ENCODE measurements at regions not wholly inside any gene's neighbourhood (a gene's known extent, or its start where the extent isn't known, plus 50 kb on each side); places are given as distances from the start of the nearest gene placed in this dataset.

- TF ChIP-seq EZH2phosphoT487 (IDR thresholded peaks at IDR 0.05; ENCODE audit: low read depth, severe bottlenecking, unreplicated experiment) (no peak), EZH2 (IDR thresholded peaks at IDR 0.05; ENCODE audit: borderline replicate concordance) (no peak)
- TF ChIP-seq, protein P1, sequence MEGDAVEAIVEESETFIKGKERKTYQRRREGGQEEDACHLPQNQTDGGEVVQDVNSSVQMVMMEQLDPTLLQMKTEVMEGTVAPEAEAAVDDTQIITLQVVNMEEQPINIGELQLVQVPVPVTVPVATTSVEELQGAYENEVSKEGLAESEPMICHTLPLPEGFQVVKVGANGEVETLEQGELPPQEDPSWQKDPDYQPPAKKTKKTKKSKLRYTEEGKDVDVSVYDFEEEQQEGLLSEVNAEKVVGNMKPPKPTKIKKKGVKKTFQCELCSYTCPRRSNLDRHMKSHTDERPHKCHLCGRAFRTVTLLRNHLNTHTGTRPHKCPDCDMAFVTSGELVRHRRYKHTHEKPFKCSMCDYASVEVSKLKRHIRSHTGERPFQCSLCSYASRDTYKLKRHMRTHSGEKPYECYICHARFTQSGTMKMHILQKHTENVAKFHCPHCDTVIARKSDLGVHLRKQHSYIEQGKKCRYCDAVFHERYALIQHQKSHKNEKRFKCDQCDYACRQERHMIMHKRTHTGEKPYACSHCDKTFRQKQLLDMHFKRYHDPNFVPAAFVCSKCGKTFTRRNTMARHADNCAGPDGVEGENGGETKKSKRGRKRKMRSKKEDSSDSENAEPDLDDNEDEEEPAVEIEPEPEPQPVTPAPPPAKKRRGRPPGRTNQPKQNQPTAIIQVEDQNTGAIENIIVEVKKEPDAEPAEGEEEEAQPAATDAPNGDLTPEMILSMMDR (IDR thresholded peaks at IDR 0.05; ENCODE audit: poor library complexity), result no peak
- Histone ChIP-seq H2AFZ (no peak overlapping the region), H3K27ac (no peak overlapping the region), H3K4me3 (no peak overlapping the region), H3K27me3 (peaks cover 37% of the 10 kb centered on the region), H3K9me3 (ENCODE audit: low read depth) (no peaks in the 10 kb centered on the region), H3K36me3 (replicated peaks; ENCODE audit: insufficient read depth, low read depth) (no peaks in the 10 kb centered on the region), H3K4me1 (ENCODE audit: insufficient read depth) (no peaks in the 10 kb centered on the region), H4K20me1 (ENCODE audit: insufficient read depth, poor library complexity, severe bottlenecking) (no peaks in the 10 kb centered on the region), H3K79me2 (no peaks in the 10 kb centered on the region), H3K4me2 (no peak overlapping the region), H3K9me2 (replicated peaks; ENCODE audit: insufficient read depth) (no peaks in the 10 kb centered on the region)
- 64% methylated on average over 2 of the region's 2 CpGs for WGBS (ENCODE audit: low lambda C conversion rate, missing lambda C conversion rate)
- no peak for DNase-seq (ENCODE audit: low spot score)
These were observed 126.5 kb downstream of the RMI1 start for GRCh38 chr9:84107081-84107480.

DNA sequence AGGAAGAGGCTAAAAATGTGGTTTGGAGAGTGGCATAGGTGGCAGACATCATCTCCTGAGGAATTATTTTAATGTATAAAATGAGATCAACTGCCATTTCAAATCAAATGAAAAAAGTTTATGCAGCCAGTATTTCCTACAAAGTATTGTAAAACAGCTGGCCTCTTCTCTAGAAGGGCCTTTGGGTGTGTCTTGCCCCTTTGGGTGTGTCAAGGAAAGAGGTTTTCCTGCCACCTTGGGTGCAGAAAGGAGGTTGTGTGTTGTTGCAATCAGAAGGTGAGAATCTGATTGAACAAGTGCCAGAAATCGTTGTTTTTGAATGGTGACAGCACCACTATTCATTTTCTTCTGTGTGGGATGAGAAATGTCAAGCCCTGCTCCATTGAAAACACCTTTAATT, 127.4 kb downstream of the RMI1 start:
- Histone ChIP-seq H3K4me1 (ENCODE audit: insufficient read depth) (no peaks in the 10 kb centered on the region), H3K9me3 (ENCODE audit: low read depth) (no peaks in the 10 kb centered on the region), H3K36me3 (replicated peaks; ENCODE audit: insufficient read depth, low read depth) (no peaks in the 10 kb centered on the region), H3K9me2 (replicated peaks; ENCODE audit: insufficient read depth) (no peaks in the 10 kb centered on the region), H4K20me1 (ENCODE audit: insufficient read depth, poor library complexity, severe bottlenecking) (no peaks in the 10 kb centered on the region), H3K4me3 (no peak overlapping the region), H3K4me2 (no peak overlapping the region), H3K79me2 (no peaks in the 10 kb centered on the region), H3K27me3 (peaks cover 28% of the 10 kb centered on the region), H2AFZ (no peak overlapping the region), H3K27ac (no peak overlapping the region)
- WGBS (ENCODE audit: low lambda C conversion rate, missing lambda C conversion rate), result 72% methylated on average over 1 of the region's 1 CpG
- no peak for DNase-seq (ENCODE audit: low spot score)
- TF ChIP-seq, protein P1 (IDR thresholded peaks at IDR 0.05; ENCODE audit: poor library complexity), result no peak
- TF ChIP-seq EZH2phosphoT487 (IDR thresholded peaks at IDR 0.05; ENCODE audit: low read depth, severe bottlenecking, unreplicated experiment) (no peak), EZH2 (IDR thresholded peaks at IDR 0.05; ENCODE audit: borderline replicate concordance) (no peak)

DNA sequence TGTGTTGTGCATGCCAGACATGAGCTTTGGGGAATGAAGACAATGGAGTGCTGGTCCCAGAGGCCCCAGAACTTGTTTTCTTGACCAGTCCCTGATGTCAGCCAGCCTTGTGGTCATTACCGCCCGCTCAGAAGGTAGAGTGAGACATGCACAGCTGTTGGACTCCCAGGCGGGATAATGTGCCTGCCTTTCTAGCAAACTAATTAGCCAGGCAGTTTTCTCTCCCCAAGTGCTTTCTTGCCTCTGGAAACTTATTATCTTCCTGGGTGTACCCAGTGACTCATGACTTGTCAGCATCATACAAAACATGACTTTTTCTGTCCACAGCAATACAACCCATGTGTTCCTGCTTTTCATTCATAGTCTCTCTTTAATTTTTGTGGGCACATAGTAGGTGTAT, 131.1 kb downstream of the RMI1 start:
- TF ChIP-seq EZH2 (IDR thresholded peaks at IDR 0.05; ENCODE audit: borderline replicate concordance) (no peak), EZH2phosphoT487 (IDR thresholded peaks at IDR 0.05; ENCODE audit: low read depth, severe bottlenecking, unreplicated experiment) (no peak)
- TF ChIP-seq, protein P1 (IDR thresholded peaks at IDR 0.05; ENCODE audit: poor library complexity), result no peak
- Histone ChIP-seq H3K9me3 (ENCODE audit: low read depth) (no peaks in the 10 kb centered on the region), H3K79me2 (no peaks in the 10 kb centered on the region), H3K27me3 (peaks cover 10% of the 10 kb centered on the region), H3K4me1 (ENCODE audit: insufficient read depth) (no peaks in the 10 kb centered on the region), H3K4me3 (no peak overlapping the region), H3K9me2 (replicated peaks; ENCODE audit: insufficient read depth) (no peaks in the 10 kb centered on the region), H3K4me2 (no peak overlapping the region), H4K20me1 (ENCODE audit: insufficient read depth, poor library complexity, severe bottlenecking) (no peaks in the 10 kb centered on the region), H2AFZ (no peak overlapping the region), H3K36me3 (replicated peaks; ENCODE audit: insufficient read depth, low read depth) (no peaks in the 10 kb centered on the region), H3K27ac (no peak overlapping the region)
- WGBS (ENCODE audit: low lambda C conversion rate, missing lambda C conversion rate), result 87% methylated on average over 3 of the region's 3 CpGs
- DNase-seq (ENCODE audit: low spot score), result no peak

GRCh38 chr9:84121991-84122523, 141.5 kb downstream of the RMI1 start:
- Histone ChIP-seq H4K20me1 (ENCODE audit: insufficient read depth, poor library complexity, severe bottlenecking) (no peaks in the 10 kb centered on the region), H3K9me2 (replicated peaks; ENCODE audit: insufficient read depth) (no peaks in the 10 kb centered on the region), H3K4me1 (ENCODE audit: insufficient read depth) (peaks cover 15% of the 10 kb centered on the region), H3K9me3 (ENCODE audit: low read depth) (no peaks in the 10 kb centered on the region), H3K79me2 (no peaks in the 10 kb centered on the region), H3K36me3 (replicated peaks; ENCODE audit: insufficient read depth, low read depth) (no peaks in the 10 kb centered on the region), H2AFZ (no peak overlapping the region), H3K27me3 (no peaks in the 10 kb centered on the region), H3K4me2 (no peak overlapping the region), H3K4me3 (no peak overlapping the region), H3K27ac (no peak overlapping the region)
- no peak for DNase-seq (ENCODE audit: low spot score)
- TF ChIP-seq EZH2phosphoT487 (IDR thresholded peaks at IDR 0.05; ENCODE audit: low read depth, severe bottlenecking, unreplicated experiment) (no peak), EZH2 (IDR thresholded peaks at IDR 0.05; ENCODE audit: borderline replicate concordance) (no peak)
- TF ChIP-seq, protein P1 (IDR thresholded peaks at IDR 0.05; ENCODE audit: poor library complexity), result no peak
- WGBS (ENCODE audit: low lambda C conversion rate, missing lambda C conversion rate), result 37% methylated on average over 1 of the region's 1 CpG

All from hepatocyte (in vitro differentiated cells).